ENCODE measurements at regions not wholly inside any gene's neighbourhood (a gene's known extent, or its start where the extent isn't known, plus 50 kb on each side); places are given as distances from the start of the nearest gene placed in this dataset.
"Not testable (repeated sequence)": the region's sequence is repeated elsewhere in the genome, so short reads cannot be mapped to it uniquely, and the experiment has no call there.

GRCh38 chr9:119880361-119880760, 511.1 kb upstream of the BRINP1 start:
- Histone ChIP-seq H3K79me2 (ENCODE audit: control insufficient read depth, insufficient read depth, low read length, poor library complexity) (no peaks in the 10 kb centered on the region), H3K4ac (ENCODE audit: low read depth, low read length) (no peak overlapping the region)
- WGBS (ENCODE audit: extremely low coverage, insufficient coverage, insufficient read length): no CpG with 5 or more reads among the region's 3 CpGs

GRCh38 chr9:119877306-119877705, 508.1 kb upstream of the BRINP1 start:
- no CpG with 5 or more reads among the region's 6 CpGs for WGBS (ENCODE audit: extremely low coverage, insufficient coverage, insufficient read length)
- H4K8ac ChIP-seq (ENCODE audit: low read depth, low read length): no peak overlapping the region
- no peak overlapping the region for H3K4me3 ChIP-seq (ENCODE audit: low read depth, low read length)
- H4K12ac ChIP-seq (ENCODE audit: low read depth, low read length): no peak overlapping the region
- no peak overlapping the region for H4K91ac ChIP-seq (ENCODE audit: low read depth, low read length)
- no peak overlapping the region for H2BK120ac ChIP-seq (ENCODE audit: insufficient read depth, low read length, poor library complexity)
- no peak overlapping the region for H3K9ac ChIP-seq (ENCODE audit: low read length)
- no peak overlapping the region for H2BK12ac ChIP-seq (ENCODE audit: low read length)
- H2AFZ ChIP-seq (ENCODE audit: insufficient read depth, low read length, poor library complexity): no peak overlapping the region
- no peak overlapping the region for H3K23ac ChIP-seq (ENCODE audit: low read length)
- no peaks in the 10 kb centered on the region for H3K4me1 ChIP-seq (ENCODE audit: control insufficient read depth in 1 of 2, insufficient read depth in 2 of 2, low read length in 2 of 2)
- DNase-seq: no peak
- no peak overlapping the region for H2BK5ac ChIP-seq (ENCODE audit: low read depth, low read length, poor library complexity)
- no peak overlapping the region for H3K27ac ChIP-seq (ENCODE audit: low read depth, low read length)
- H3K14ac ChIP-seq (ENCODE audit: low read length): no peak overlapping the region
- no peaks in the 10 kb centered on the region for H3K27me3 ChIP-seq (ENCODE audit: insufficient read depth, low read length)
- H3K18ac ChIP-seq (ENCODE audit: low read length): no peak overlapping the region
- no peak overlapping the region for H2AK5ac ChIP-seq (ENCODE audit: low read length)
- H3K36me3 ChIP-seq (ENCODE audit: control insufficient read depth in 1 of 2, insufficient read depth in 2 of 2, low read length in 2 of 2): no peaks in the 10 kb centered on the region
- H3K4me2 ChIP-seq (ENCODE audit: low read length): no peak overlapping the region
- H3K79me2 ChIP-seq (ENCODE audit: control insufficient read depth, insufficient read depth, low read length, poor library complexity): no peaks in the 10 kb centered on the region
- H3K79me1 ChIP-seq (ENCODE audit: low read length): no peaks in the 10 kb centered on the region
- no peak overlapping the region for H3K4ac ChIP-seq (ENCODE audit: low read depth, low read length)
- no peaks in the 10 kb centered on the region for H3K9me3 ChIP-seq (ENCODE audit: insufficient read depth, low read depth, low read length)

More at GRCh38 chr9:119880361-119880760, 511.1 kb upstream of the BRINP1 start:
- Histone ChIP-seq H3K23ac (ENCODE audit: low read length) (no peak overlapping the region), H2BK120ac (ENCODE audit: insufficient read depth, low read length, poor library complexity) (no peak overlapping the region), H4K91ac (ENCODE audit: low read depth, low read length) (no peak overlapping the region), H3K4me3 (ENCODE audit: low read depth, low read length) (no peak overlapping the region), H3K9me3 (ENCODE audit: insufficient read depth, low read depth, low read length) (no peaks in the 10 kb centered on the region), H3K4me2 (ENCODE audit: low read length) (no peak overlapping the region), H2BK5ac (ENCODE audit: low read depth, low read length, poor library complexity) (no peak overlapping the region), H3K14ac (ENCODE audit: low read length) (no peak overlapping the region), H3K4me1 (ENCODE audit: control insufficient read depth in 1 of 2, insufficient read depth in 2 of 2, low read length in 2 of 2) (no peaks in the 10 kb centered on the region), H3K18ac (ENCODE audit: low read length) (no peak overlapping the region), H3K9ac (ENCODE audit: low read length) (no peak overlapping the region), H2BK12ac (ENCODE audit: low read length) (no peak overlapping the region), H3K79me1 (ENCODE audit: low read length) (no peaks in the 10 kb centered on the region), H3K27ac (ENCODE audit: low read depth, low read length) (no peak overlapping the region), H2AFZ (ENCODE audit: insufficient read depth, low read length, poor library complexity) (no peak overlapping the region), H3K36me3 (ENCODE audit: control insufficient read depth in 1 of 2, insufficient read depth in 2 of 2, low read length in 2 of 2) (no peaks in the 10 kb centered on the region), H4K8ac (ENCODE audit: low read depth, low read length) (no peak overlapping the region), H2AK5ac (ENCODE audit: low read length) (no peak overlapping the region), H3K27me3 (ENCODE audit: insufficient read depth, low read length) (no peaks in the 10 kb centered on the region), H4K12ac (ENCODE audit: low read depth, low read length) (no peak overlapping the region)
- no peak for DNase-seq

DNA sequence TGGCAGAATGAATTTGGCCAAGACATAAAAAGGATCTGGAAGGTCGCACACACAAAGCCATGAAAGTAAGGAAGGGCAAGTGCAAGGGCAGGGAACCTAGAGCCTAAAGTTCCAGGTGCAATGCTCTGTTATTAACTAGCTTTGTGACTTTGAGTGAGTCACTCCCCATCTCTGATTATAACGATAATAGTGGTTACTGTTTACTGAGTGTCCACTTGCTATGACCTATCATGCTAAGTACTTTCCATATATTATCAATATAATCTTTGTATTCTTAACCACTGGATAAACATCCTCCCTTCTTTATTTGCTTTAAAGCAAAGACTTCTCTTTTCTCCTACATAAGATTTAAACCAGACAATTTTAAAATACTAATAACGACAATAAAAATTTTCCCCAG, 504.6 kb upstream of the BRINP1 start:
- no peak overlapping the region for H2BK5ac ChIP-seq (ENCODE audit: low read depth, low read length, poor library complexity)

GRCh38 chr9:119870251-119870650, 501.0 kb upstream of the BRINP1 start:
- not testable (repeated sequence) for H2AK5ac ChIP-seq (ENCODE audit: low read length); H3K18ac ChIP-seq (ENCODE audit: low read length); H2BK120ac ChIP-seq (ENCODE audit: insufficient read depth, low read length, poor library complexity); H3K36me3 ChIP-seq (ENCODE audit: control insufficient read depth in 1 of 2, insufficient read depth in 2 of 2, low read length in 2 of 2); H3K79me1 ChIP-seq (ENCODE audit: low read length); H3K4me3 ChIP-seq (ENCODE audit: low read depth, low read length); H2AFZ ChIP-seq (ENCODE audit: insufficient read depth, low read length, poor library complexity); H2BK5ac ChIP-seq (ENCODE audit: low read depth, low read length, poor library complexity); H3K27ac ChIP-seq (ENCODE audit: low read depth, low read length); H3K4me2 ChIP-seq (ENCODE audit: low read length); H3K4ac ChIP-seq (ENCODE audit: low read depth, low read length); H3K9me3 ChIP-seq (ENCODE audit: insufficient read depth, low read depth, low read length); H4K8ac ChIP-seq (ENCODE audit: low read depth, low read length); H3K4me1 ChIP-seq (ENCODE audit: control insufficient read depth in 1 of 2, insufficient read depth in 2 of 2, low read length in 2 of 2); H3K9ac ChIP-seq (ENCODE audit: low read length); H4K12ac ChIP-seq (ENCODE audit: low read depth, low read length); H3K27me3 ChIP-seq (ENCODE audit: insufficient read depth, low read length); H3K79me2 ChIP-seq (ENCODE audit: control insufficient read depth, insufficient read depth, low read length, poor library complexity); H4K91ac ChIP-seq (ENCODE audit: low read depth, low read length); DNase-seq; H3K23ac ChIP-seq (ENCODE audit: low read length); H2BK12ac ChIP-seq (ENCODE audit: low read length); H3K14ac ChIP-seq (ENCODE audit: low read length)
- no CpG with 5 or more reads among the region's 26 CpGs for WGBS (ENCODE audit: extremely low coverage, insufficient coverage, insufficient read length)

More for the DNA sequence above, 504.6 kb upstream of the BRINP1 start:
- H3K79me2 ChIP-seq (ENCODE audit: control insufficient read depth, insufficient read depth, low read length, poor library complexity): no peaks in the 10 kb centered on the region
- H3K36me3 ChIP-seq (ENCODE audit: control insufficient read depth in 1 of 2, insufficient read depth in 2 of 2, low read length in 2 of 2): no peaks in the 10 kb centered on the region
- 100% methylated on average over 1 of the region's 3 CpGs for WGBS (ENCODE audit: extremely low coverage, insufficient coverage, insufficient read length)
- H3K4ac ChIP-seq (ENCODE audit: low read depth, low read length): no peak overlapping the region
- H4K8ac ChIP-seq (ENCODE audit: low read depth, low read length): no peak overlapping the region
- no peak overlapping the region for H4K12ac ChIP-seq (ENCODE audit: low read depth, low read length)
- no peaks in the 10 kb centered on the region for H3K4me1 ChIP-seq (ENCODE audit: control insufficient read depth in 1 of 2, insufficient read depth in 2 of 2, low read length in 2 of 2)
- H3K23ac ChIP-seq (ENCODE audit: low read length): no peak overlapping the region
- no peak overlapping the region for H2AFZ ChIP-seq (ENCODE audit: insufficient read depth, low read length, poor library complexity)
- no peak overlapping the region for H3K27ac ChIP-seq (ENCODE audit: low read depth, low read length)
- no peaks in the 10 kb centered on the region for H3K27me3 ChIP-seq (ENCODE audit: insufficient read depth, low read length)
- no peaks in the 10 kb centered on the region for H3K79me1 ChIP-seq (ENCODE audit: low read length)
- H3K18ac ChIP-seq (ENCODE audit: low read length): no peak overlapping the region
- H3K4me2 ChIP-seq (ENCODE audit: low read length): no peak overlapping the region
- no peak overlapping the region for H3K9ac ChIP-seq (ENCODE audit: low read length)
- H2AK5ac ChIP-seq (ENCODE audit: low read length): no peak overlapping the region
- H3K14ac ChIP-seq (ENCODE audit: low read length): no peak overlapping the region
- H4K91ac ChIP-seq (ENCODE audit: low read depth, low read length): no peak overlapping the region
- peaks cover 1% of the 10 kb centered on the region for H3K9me3 ChIP-seq (ENCODE audit: insufficient read depth, low read depth, low read length)
- H2BK12ac ChIP-seq (ENCODE audit: low read length): no peak overlapping the region
- H2BK120ac ChIP-seq (ENCODE audit: insufficient read depth, low read length, poor library complexity): no peak overlapping the region
- no peak overlapping the region for H3K4me3 ChIP-seq (ENCODE audit: low read depth, low read length)
- DNase-seq: no peak

Data from trophoblast cell (in vitro differentiated cells and primary cell).